Tibial artery (tissue), 4 donors: ENCODE measurements at regions not wholly inside any gene's neighbourhood (a gene's known extent, or its start where the extent isn't known, plus 50 kb on each side); places are given as distances from the start of the nearest gene placed in this dataset.

ENCODE experiments used
- DNase-seq, 2 donors: peaks; one replicate each; pipeline ENCODE4 v3.0.0-alpha.2; 2019
- H3K27ac ChIP-seq, 2 donors: fragments of 200-600 bp; sonication (generic) in 1 of 2; 1 replicate in 1 of 2; 2 replicates in 1 of 2; pipeline ENCODE4 v1.5.1; 2018 to 2019; ENCODE audit warnings: mild to moderate bottlenecking in 1 of 2
- H3K27me3 ChIP-seq, 2 donors: fragments of 200-600 bp; sonication (generic) in 1 of 2; one replicate each; pipeline versions ENCODE4 v1.5.1 to v1.6.0; 2016 to 2019
- H3K36me3 ChIP-seq, 3 donors: fragments of 200-600 bp; sonication (generic) in 2 of 3; one replicate each; pipeline ENCODE4 v1.5.1; 2016 to 2019; ENCODE audit warnings: mild to moderate bottlenecking in 2 of 3
- H3K4me1 ChIP-seq, 4 donors: fragments of 200-600 bp; sonication (generic) in 2 of 4; 1 replicate in 3 of 4; 2 replicates in 1 of 4; pipeline ENCODE4 v1.5.1; 2016 to 2019
- H3K4me3 ChIP-seq, 2 donors: fragments of 200-600 bp; sonication (generic) in 1 of 2; 1 replicate in 1 of 2; 2 replicates in 1 of 2; pipeline ENCODE4 v1.5.1; 2018 to 2019; ENCODE audit warnings: mild to moderate bottlenecking in 2 of 2
- H3K9me3 ChIP-seq, 3 donors: fragments of 200-600 bp; sonication (generic) in 1 of 3; one replicate each; pipeline ENCODE4 v1.5.1; 2016 to 2019
- CTCF ChIP-seq, 2 experiments: fragments of 200-600 bp in 1 of 2; fragments of 450-650 bp in 1 of 2; IDR thresholded peaks; one replicate each; pipeline ENCODE4 v1.5.1; 2017 to 2019; ENCODE audit warnings: antibody characterized with exemption in 2 of 2, mild to moderate bottlenecking in 1 of 2, moderate library complexity in 1 of 2
- intact Hi-C: fragments of 100-400 bp; cut with DNase I; formaldehyde crosslinking; loops from one replicate; pipeline ENCODE4 v1.15.0; 2023; ENCODE audit warnings: low total_unique reads

- no peak for DNase-seq
- no peak overlapping the region for H3K4me3 ChIP-seq
- intact Hi-C loops, result no loop called here
Observed at GRCh38 chr4:43352859-43353258, 460.3 kb downstream of the GRXCR1 start.

GRCh38 chr4:43353552-43353951, 461.0 kb downstream of the GRXCR1 start:
- no peaks in the 10 kb centered on the region for H3K27me3 ChIP-seq
- no peak overlapping the region for H3K27ac ChIP-seq
- no peaks in the 10 kb centered on the region for H3K4me1 ChIP-seq
- intact Hi-C loops, result no loop called here
- H3K9me3 ChIP-seq, result no peaks in the 10 kb centered on the region
- no peak for DNase-seq
- no peaks in the 10 kb centered on the region for H3K36me3 ChIP-seq
- no peak overlapping the region for H3K4me3 ChIP-seq
- no peak for TF ChIP-seq CTCF (IDR thresholded peaks at IDR 0.05)

More at GRCh38 chr4:43352859-43353258, 460.3 kb downstream of the GRXCR1 start:
- Histone ChIP-seq H3K36me3 (no peaks in the 10 kb centered on the region), H3K9me3 (no peaks in the 10 kb centered on the region), H3K27ac (no peak overlapping the region), H3K27me3 (no peaks in the 10 kb centered on the region), H3K4me1 (no peaks in the 10 kb centered on the region)
- no peak for TF ChIP-seq CTCF (IDR thresholded peaks at IDR 0.05)

GRCh38 chr4:43356786-43357185, 464.3 kb downstream of the GRXCR1 start:
- H3K4me3 ChIP-seq, result no peak overlapping the region
- no peak for TF ChIP-seq CTCF (IDR thresholded peaks at IDR 0.05)
- intact Hi-C loops, result no loop called here
- H3K27me3 ChIP-seq, result no peaks in the 10 kb centered on the region
- no peak for DNase-seq
- no peaks in the 10 kb centered on the region for H3K36me3 ChIP-seq
- no peaks in the 10 kb centered on the region for H3K9me3 ChIP-seq
- no peak overlapping the region for H3K27ac ChIP-seq
- no peaks in the 10 kb centered on the region for H3K4me1 ChIP-seq

- Histone ChIP-seq H3K9me3 (no peaks in the 10 kb centered on the region), H3K36me3 (no peaks in the 10 kb centered on the region), H3K4me3 (no peak overlapping the region), H3K4me1 (no peaks in the 10 kb centered on the region), H3K27me3 (no peaks in the 10 kb centered on the region), H3K27ac (no peak overlapping the region)
- no peak for DNase-seq
- intact Hi-C loops, result no loop called here
- TF ChIP-seq CTCF (IDR thresholded peaks at IDR 0.05), result no peak
Observed at GRCh38 chr4:43357252-43357974, 464.9 kb downstream of the GRXCR1 start.

- intact Hi-C loops, result no loop called here
- Histone ChIP-seq H3K9me3 (no peaks in the 10 kb centered on the region), H3K4me3 (no peak overlapping the region), H3K27me3 (no peaks in the 10 kb centered on the region), H3K27ac (no peak overlapping the region), H3K4me1 (no peaks in the 10 kb centered on the region), H3K36me3 (no peaks in the 10 kb centered on the region)
- DNase-seq, result no peak
- TF ChIP-seq CTCF (IDR thresholded peaks at IDR 0.05), result no peak
Observed at GRCh38 chr4:43360296-43360695, 467.8 kb downstream of the GRXCR1 start.
